ENCODE measurements at regions not wholly inside any gene's neighbourhood (a gene's known extent, or its start where the extent isn't known, plus 50 kb on each side); places are given as distances from the start of the nearest gene placed in this dataset.
"Not testable (repeated sequence)": the region's sequence is repeated elsewhere in the genome, so short reads cannot be mapped to it uniquely, and the experiment has no call there.

DNA sequence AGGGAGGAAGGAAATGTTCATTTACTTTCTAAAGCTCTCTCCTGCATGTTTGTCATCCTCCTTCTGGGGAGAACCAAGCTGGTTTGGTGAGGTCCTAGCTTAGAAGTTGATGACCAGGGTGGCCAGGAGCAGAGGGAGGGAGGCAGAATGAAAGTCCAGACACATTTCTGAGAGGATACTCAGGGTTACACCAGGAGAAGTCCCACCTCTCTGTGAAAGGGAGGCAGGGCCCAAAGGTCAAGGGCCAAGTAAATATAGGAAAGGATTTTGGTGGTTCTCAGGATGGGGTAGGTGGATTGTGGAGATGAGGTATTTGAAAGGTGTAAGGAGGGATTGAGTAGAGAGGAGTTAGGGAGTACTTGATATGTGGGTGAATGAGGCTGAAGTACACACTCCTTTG, 58.0 kb upstream of the FBXO11 start:
- Histone ChIP-seq H3K9me3 (ENCODE audit: control insufficient read depth, low read length) (no peaks in the 10 kb centered on the region), H3K36me3 (ENCODE audit: control insufficient read depth, insufficient read depth, low read length) (no peaks in the 10 kb centered on the region), H3K27me3 (ENCODE audit: control insufficient read depth, insufficient read depth, low read length) (no peaks in the 10 kb centered on the region)

GRCh38 chr2:47964722-47965434, 58.6 kb upstream of the FBXO11 start:
- H3K4me1 ChIP-seq (ENCODE audit: control insufficient read depth, insufficient read depth, low read length), result peaks cover 7% of the 10 kb centered on the region
- H3K36me3 ChIP-seq (ENCODE audit: control insufficient read depth, insufficient read depth, low read length), result no peaks in the 10 kb centered on the region

More for the DNA sequence above, 58.0 kb upstream of the FBXO11 start:
- Histone ChIP-seq H3K4me3 (ENCODE audit: low read length) (no peak overlapping the region), H3K4me1 (ENCODE audit: control insufficient read depth, insufficient read depth, low read length) (peaks cover 7% of the 10 kb centered on the region), H3K9ac (ENCODE audit: low read length) (no peak overlapping the region)

GRCh38 chr2:47976728-47977127, 70.4 kb upstream of the FBXO11 start:
- H3K4me3 ChIP-seq (ENCODE audit: low read length); H3K27me3 ChIP-seq (ENCODE audit: control insufficient read depth, insufficient read depth, low read length); H3K9ac ChIP-seq (ENCODE audit: low read length); H3K4me1 ChIP-seq (ENCODE audit: control insufficient read depth, insufficient read depth, low read length); H3K36me3 ChIP-seq (ENCODE audit: control insufficient read depth, insufficient read depth, low read length); H3K9me3 ChIP-seq (ENCODE audit: control insufficient read depth, low read length): not testable (repeated sequence)

More at GRCh38 chr2:47964722-47965434, 58.6 kb upstream of the FBXO11 start:
- no peaks in the 10 kb centered on the region for H3K9me3 ChIP-seq (ENCODE audit: control insufficient read depth, low read length)
- H3K27me3 ChIP-seq (ENCODE audit: control insufficient read depth, insufficient read depth, low read length), result no peaks in the 10 kb centered on the region
- H3K9ac ChIP-seq (ENCODE audit: low read length), result no peak overlapping the region
- H3K4me3 ChIP-seq (ENCODE audit: low read length), result no peak overlapping the region

DNA sequence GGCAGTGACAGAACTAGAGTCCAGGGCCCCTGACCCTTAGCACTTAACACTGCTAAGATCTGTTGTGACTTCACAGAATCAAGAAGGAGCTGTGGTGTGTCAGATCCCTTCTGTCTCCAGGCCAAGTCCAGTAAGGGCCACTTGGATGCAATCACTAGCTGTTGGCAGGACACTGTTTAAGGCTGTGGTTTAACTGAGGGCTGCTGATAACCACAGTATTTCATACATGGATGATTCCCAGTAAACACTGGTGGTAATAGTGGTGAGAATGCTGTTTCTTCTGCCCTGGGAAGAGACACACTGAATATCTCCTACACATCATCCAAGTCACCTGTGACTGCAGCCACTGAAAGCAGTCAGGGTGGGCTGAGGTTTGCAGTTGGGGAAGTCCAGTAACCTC, 77.7 kb upstream of the FBXO11 start:
- Histone ChIP-seq H3K4me1 (ENCODE audit: control insufficient read depth, insufficient read depth, low read length) (no peaks in the 10 kb centered on the region), H3K9ac (ENCODE audit: low read length) (no peak overlapping the region)

GRCh38 chr2:47990503-47990902, 84.2 kb upstream of the FBXO11 start:
- Histone ChIP-seq H3K27me3 (ENCODE audit: control insufficient read depth, insufficient read depth, low read length) (no peaks in the 10 kb centered on the region), H3K4me3 (ENCODE audit: low read length) (no peak overlapping the region), H3K36me3 (ENCODE audit: control insufficient read depth, insufficient read depth, low read length) (no peaks in the 10 kb centered on the region), H3K9ac (ENCODE audit: low read length) (no peak overlapping the region), H3K4me1 (ENCODE audit: control insufficient read depth, insufficient read depth, low read length) (no peaks in the 10 kb centered on the region), H3K9me3 (ENCODE audit: control insufficient read depth, low read length) (no peaks in the 10 kb centered on the region)

More for the DNA sequence above, 77.7 kb upstream of the FBXO11 start:
- Histone ChIP-seq H3K9me3 (ENCODE audit: control insufficient read depth, low read length) (no peaks in the 10 kb centered on the region), H3K36me3 (ENCODE audit: control insufficient read depth, insufficient read depth, low read length) (no peaks in the 10 kb centered on the region), H3K4me3 (ENCODE audit: low read length) (no peak overlapping the region), H3K27me3 (ENCODE audit: control insufficient read depth, insufficient read depth, low read length) (no peaks in the 10 kb centered on the region)

DNA sequence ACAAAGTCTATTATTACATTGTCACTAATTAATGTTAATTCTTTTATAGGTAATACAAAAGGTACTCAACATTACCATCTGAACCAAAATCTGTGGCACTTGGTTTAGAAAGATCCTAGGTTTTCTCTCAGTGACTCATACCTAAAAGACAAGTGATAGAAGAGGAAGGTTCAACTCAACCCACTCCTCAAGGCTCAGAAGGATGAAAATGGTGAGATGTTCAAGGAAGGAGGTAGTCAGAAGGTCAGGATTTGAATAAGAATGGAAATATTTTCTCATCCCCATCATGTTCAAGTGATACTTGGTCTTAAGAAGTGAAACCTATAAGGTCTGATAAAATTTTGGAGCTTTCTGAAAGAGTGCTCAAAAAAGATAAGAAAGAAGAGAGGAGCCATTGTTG, 86.4 kb upstream of the FBXO11 start:
- no peak overlapping the region for H3K4me3 ChIP-seq (ENCODE audit: low read length)
- H3K9ac ChIP-seq (ENCODE audit: low read length), result no peak overlapping the region
- no peaks in the 10 kb centered on the region for H3K4me1 ChIP-seq (ENCODE audit: control insufficient read depth, insufficient read depth, low read length)
- no peaks in the 10 kb centered on the region for H3K27me3 ChIP-seq (ENCODE audit: control insufficient read depth, insufficient read depth, low read length)
- H3K9me3 ChIP-seq (ENCODE audit: control insufficient read depth, low read length), result no peaks in the 10 kb centered on the region
- no peaks in the 10 kb centered on the region for H3K36me3 ChIP-seq (ENCODE audit: control insufficient read depth, insufficient read depth, low read length)

DNA sequence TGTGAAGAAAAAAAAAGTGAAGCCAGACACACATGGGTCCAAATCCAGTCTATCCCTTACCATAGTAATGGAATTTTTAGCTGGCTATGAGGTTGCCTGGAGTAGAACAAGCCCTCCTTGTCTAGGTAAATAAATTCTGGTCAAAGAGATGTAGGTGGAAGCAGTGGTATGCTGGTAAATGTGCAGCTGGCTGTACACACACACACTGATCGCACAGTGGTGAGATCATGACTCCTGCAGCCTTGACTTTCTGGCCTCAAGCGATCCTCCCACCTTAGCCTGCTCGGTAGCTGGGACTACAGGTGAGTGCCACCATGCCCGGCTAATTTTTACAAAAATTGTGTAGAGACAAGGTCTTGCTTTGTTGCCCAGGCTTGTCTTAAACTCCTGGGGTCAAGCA, 90.5 kb upstream of the FBXO11 start:
- Histone ChIP-seq H3K9ac (ENCODE audit: low read length) (no peak overlapping the region), H3K9me3 (ENCODE audit: control insufficient read depth, low read length) (no peaks in the 10 kb centered on the region), H3K4me3 (ENCODE audit: low read length) (no peak overlapping the region), H3K27me3 (ENCODE audit: control insufficient read depth, insufficient read depth, low read length) (no peaks in the 10 kb centered on the region), H3K4me1 (ENCODE audit: control insufficient read depth, insufficient read depth, low read length) (no peaks in the 10 kb centered on the region), H3K36me3 (ENCODE audit: control insufficient read depth, insufficient read depth, low read length) (no peaks in the 10 kb centered on the region)

DNA sequence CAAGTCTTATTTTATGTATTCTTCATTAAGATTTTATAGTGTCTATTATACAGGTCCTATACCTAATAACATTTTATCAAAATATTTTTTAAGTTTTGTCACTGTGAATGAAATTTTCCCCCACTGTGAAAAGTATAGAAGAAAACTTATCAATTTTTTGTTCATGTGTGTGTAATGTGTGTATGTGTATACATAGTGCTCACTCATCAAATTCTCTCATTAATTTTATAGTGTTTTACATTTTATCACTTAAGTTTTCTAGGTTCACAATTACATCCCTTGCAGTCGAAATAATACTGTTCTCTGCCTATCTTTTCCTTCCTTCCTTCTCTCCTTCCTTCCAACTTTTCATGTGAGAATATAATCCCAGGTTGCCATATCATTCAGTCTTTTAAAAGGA, 93.2 kb upstream of the FBXO11 start:
- H3K9me3 ChIP-seq (ENCODE audit: control insufficient read depth, low read length), result no peaks in the 10 kb centered on the region
- no peaks in the 10 kb centered on the region for H3K4me1 ChIP-seq (ENCODE audit: control insufficient read depth, insufficient read depth, low read length)
- H3K27me3 ChIP-seq (ENCODE audit: control insufficient read depth, insufficient read depth, low read length), result no peaks in the 10 kb centered on the region
- no peak overlapping the region for H3K9ac ChIP-seq (ENCODE audit: low read length)
- no peaks in the 10 kb centered on the region for H3K36me3 ChIP-seq (ENCODE audit: control insufficient read depth, insufficient read depth, low read length)
- H3K4me3 ChIP-seq (ENCODE audit: low read length), result no peak overlapping the region

DNA sequence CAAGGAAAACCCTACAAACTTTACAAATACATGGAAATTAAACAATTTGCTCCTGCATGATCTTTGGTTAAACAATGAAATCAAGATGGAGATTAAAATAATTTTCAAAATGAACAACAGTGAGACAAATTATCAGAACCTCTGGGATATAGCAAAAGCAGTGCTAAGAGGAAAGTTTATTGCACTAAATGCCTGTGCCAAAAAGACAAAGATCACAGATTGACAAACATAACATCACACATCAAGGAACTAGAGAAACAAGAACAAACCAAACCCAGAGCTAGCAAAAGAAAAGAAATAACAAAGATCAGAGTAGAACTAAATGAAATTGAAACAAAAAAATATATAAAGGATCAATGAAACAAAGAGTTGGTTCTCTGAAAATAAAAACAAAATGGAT, 95.2 kb upstream of the FBXO11 start:
- no peak overlapping the region for H3K9ac ChIP-seq (ENCODE audit: low read length)
- no peaks in the 10 kb centered on the region for H3K27me3 ChIP-seq (ENCODE audit: control insufficient read depth, insufficient read depth, low read length)
- no peak overlapping the region for H3K4me3 ChIP-seq (ENCODE audit: low read length)
- no peaks in the 10 kb centered on the region for H3K4me1 ChIP-seq (ENCODE audit: control insufficient read depth, insufficient read depth, low read length)
- H3K9me3 ChIP-seq (ENCODE audit: control insufficient read depth, low read length), result no peaks in the 10 kb centered on the region
- no peaks in the 10 kb centered on the region for H3K36me3 ChIP-seq (ENCODE audit: control insufficient read depth, insufficient read depth, low read length)

DNA sequence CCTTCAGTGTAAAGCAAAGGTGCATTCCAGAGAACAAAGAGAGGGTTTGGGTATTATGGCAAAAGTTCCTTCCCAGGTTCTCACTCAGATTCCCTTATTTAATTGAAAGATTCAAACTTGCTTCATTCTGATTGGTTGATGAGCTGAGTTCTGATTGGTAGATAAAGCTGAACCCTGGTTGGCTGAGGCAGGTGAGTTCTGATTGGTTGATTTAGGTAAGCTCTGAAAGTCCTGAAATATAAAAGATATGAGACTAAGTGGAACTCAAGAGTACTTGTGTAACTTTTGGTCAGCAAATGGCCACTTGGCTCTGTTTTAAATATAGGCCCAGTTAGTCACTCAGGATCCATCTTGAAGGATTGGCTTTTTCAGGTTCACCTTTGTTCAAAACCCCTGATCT, 99.8 kb upstream of the FBXO11 start:
- Histone ChIP-seq H3K9me3 (ENCODE audit: control insufficient read depth, low read length) (no peaks in the 10 kb centered on the region), H3K27me3 (ENCODE audit: control insufficient read depth, insufficient read depth, low read length) (no peaks in the 10 kb centered on the region), H3K9ac (ENCODE audit: low read length) (no peak overlapping the region)

GRCh38 chr2:48007699-48008268, 101.5 kb upstream of the FBXO11 start:
- no peaks in the 10 kb centered on the region for H3K4me1 ChIP-seq (ENCODE audit: control insufficient read depth, insufficient read depth, low read length)
- H3K27me3 ChIP-seq (ENCODE audit: control insufficient read depth, insufficient read depth, low read length), result no peaks in the 10 kb centered on the region
- H3K9ac ChIP-seq (ENCODE audit: low read length), result no peak overlapping the region
- no peak overlapping the region for H3K4me3 ChIP-seq (ENCODE audit: low read length)
- no peaks in the 10 kb centered on the region for H3K36me3 ChIP-seq (ENCODE audit: control insufficient read depth, insufficient read depth, low read length)
- H3K9me3 ChIP-seq (ENCODE audit: control insufficient read depth, low read length), result no peaks in the 10 kb centered on the region

More for the DNA sequence above, 99.8 kb upstream of the FBXO11 start:
- Histone ChIP-seq H3K4me3 (ENCODE audit: low read length) (no peak overlapping the region), H3K36me3 (ENCODE audit: control insufficient read depth, insufficient read depth, low read length) (no peaks in the 10 kb centered on the region), H3K4me1 (ENCODE audit: control insufficient read depth, insufficient read depth, low read length) (no peaks in the 10 kb centered on the region)

GRCh38 chr2:48009256-48009655, 103.0 kb upstream of the FBXO11 start:
- H3K4me1 ChIP-seq (ENCODE audit: control insufficient read depth, insufficient read depth, low read length), result no peaks in the 10 kb centered on the region
- H3K27me3 ChIP-seq (ENCODE audit: control insufficient read depth, insufficient read depth, low read length), result no peaks in the 10 kb centered on the region
- no peaks in the 10 kb centered on the region for H3K36me3 ChIP-seq (ENCODE audit: control insufficient read depth, insufficient read depth, low read length)
- H3K4me3 ChIP-seq (ENCODE audit: low read length), result no peak overlapping the region
- H3K9ac ChIP-seq (ENCODE audit: low read length), result no peak overlapping the region
- H3K9me3 ChIP-seq (ENCODE audit: control insufficient read depth, low read length), result no peaks in the 10 kb centered on the region
